OCI-LY7 (cell line): ENCODE measurements at regions not wholly inside any gene's neighbourhood (a gene's known extent, or its start where the extent isn't known, plus 50 kb on each side); places are given as distances from the start of the nearest gene placed in this dataset.

Source experiments
- BruUV-seq: library from RNA; stranded (reverse); fragments of 400-500 nt; replicated peaks from 2 replicates; lab custom pipeline; 2021; lab: Mats Ljungman, UMichigan
- CTCF ChIA-PET: fragments of 300-600 bp; sonication (Branson Sonifier 250); formaldehyde crosslinking; loops from one replicate; lab custom pipeline; 2022; ENCODE audit warnings: antibody characterized with exemption; ENCODE audit not compliant: unreplicated experiment; lab: Charles Lee
- POLR2A ChIA-PET: fragments of 300-600 bp; sonication (Branson Sonifier 250); formaldehyde crosslinking; loops from one replicate; lab custom pipeline; 2022; ENCODE audit warnings: antibody characterized with exemption; lab: Charles Lee
- DNase-seq: peaks from one replicate; pipeline ENCODE4 v3.0.0-alpha.2; 2015; ENCODE audit warnings: low spot score
- H2AFZ ChIP-seq: fragments of 200-600 bp; sonication (generic), shearing (Covaris generic); 2 replicates; pipeline ENCODE4 v1.6.1; 2014; ENCODE audit warnings: mild to moderate bottlenecking, antibody characterized with exemption, low read length, moderate library complexity
- H3K27ac ChIP-seq: fragments of 200-600 bp; sonication (generic); 2 replicates; pipeline ENCODE4 v1.5.1; 2014; ENCODE audit warnings: mixed run types, low read depth, mild to moderate bottlenecking, moderate library complexity, low read length, inconsistent platforms; ENCODE audit not compliant: poor library complexity, severe bottlenecking
- H3K36me3 ChIP-seq: fragments of 200-600 bp; sonication (generic); 2 replicates; pipeline ENCODE4 v1.6.1; 2014; ENCODE audit warnings: mild to moderate bottlenecking, antibody characterized with exemption, low read length, moderate library complexity, mixed read lengths; ENCODE audit not compliant: insufficient read depth
- H3K4me1 ChIP-seq: fragments of 200-600 bp; sonication (generic); 2 replicates; pipeline ENCODE4 v1.5.1; 2014; ENCODE audit warnings: mild to moderate bottlenecking, low read length; ENCODE audit not compliant: insufficient read depth, poor library complexity, severe bottlenecking
- H3K4me2 ChIP-seq: fragments of 200-600 bp; sonication (generic); 2 replicates; pipeline ENCODE4 v1.6.1; 2014; ENCODE audit warnings: mild to moderate bottlenecking, low read length
- H3K4me3 ChIP-seq: fragments of 200-600 bp; sonication (generic); 2 replicates; pipeline ENCODE4 v1.5.1; 2014; ENCODE audit warnings: mild to moderate bottlenecking, low read depth, low read length; ENCODE audit not compliant: poor library complexity, severe bottlenecking
- H3K79me2 ChIP-seq: fragments of 200-600 bp; sonication (generic); 2 replicates; pipeline ENCODE4 v1.6.1; 2016; ENCODE audit warnings: low read depth, mild to moderate bottlenecking, low read length, moderate library complexity, mixed read lengths; ENCODE audit not compliant: insufficient read depth
- H3K9me2 ChIP-seq: fragments of 200-600 bp; sonication (generic); 2 replicates; pipeline ENCODE4 v1.6.1; 2016; ENCODE audit warnings: mild to moderate bottlenecking, low read length, mixed read lengths; ENCODE audit not compliant: insufficient read depth
- H3K9me3 ChIP-seq: fragments of 200-600 bp; sonication (generic); 2 replicates; pipeline ENCODE4 v1.6.1; 2014; ENCODE audit warnings: mild to moderate bottlenecking, mixed run types, low read length, mixed read lengths
- H4K20me1 ChIP-seq: fragments of 200-600 bp; sonication (generic); 2 replicates; pipeline ENCODE4 v1.6.1; 2014; ENCODE audit warnings: mild to moderate bottlenecking, antibody characterized with exemption, low read length, moderate library complexity, mixed read lengths; ENCODE audit not compliant: insufficient read depth
- EZH2phosphoT487 ChIP-seq: fragments of 200-600 bp; sonication (generic); IDR thresholded peaks from 2 replicates; pipeline ENCODE4 v1.6.1; 2018; ENCODE audit warnings: low read depth, borderline replicate concordance, mild to moderate bottlenecking, mixed run types, antibody characterized with exemption, low read length, moderate library complexity, mixed read lengths
- intact Hi-C: fragments of 100-400 bp; cut with micrococcal nuclease; formaldehyde crosslinking; loops from one replicate; pipeline ENCODE4 v1.10.0; 2022; ENCODE audit not compliant: unreplicated experiment
- TF ChIP-seq, protein P1 (sequence below): fragments of 200-600 bp; sonication (generic); conservative IDR thresholded peaks from 2 replicates; pipeline ENCODE4 v1.5.1; 2014; ENCODE audit warnings: mild to moderate bottlenecking, antibody characterized with exemption, low read length, moderate library complexity, mixed read lengths

- intact Hi-C loops: no loop called here
Observed at GRCh38 chr20:48378976-48379675, 448.7 kb downstream of the PREX1 start.

DNA sequence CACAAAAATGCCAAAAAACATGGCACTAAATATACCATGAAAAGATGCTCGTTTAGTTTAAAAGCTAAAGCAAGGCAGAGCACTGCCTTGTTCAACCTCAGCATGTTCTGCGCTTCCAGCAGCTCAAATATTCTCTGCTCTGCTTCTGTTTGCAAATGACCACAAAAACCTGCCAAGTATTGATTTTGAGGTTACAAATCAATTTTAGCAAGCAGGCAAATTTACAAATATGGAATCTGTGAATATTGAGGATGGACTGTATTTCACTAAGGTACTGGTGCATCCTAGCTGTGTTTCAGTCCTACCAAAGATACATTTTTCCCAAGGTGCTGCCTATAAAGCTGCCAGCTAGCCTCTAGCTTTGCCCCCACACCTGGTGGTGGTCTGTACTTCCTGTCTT, 449.9 kb downstream of the PREX1 start:
- CTCF ChIA-PET: interaction anchor here (0.5 kb wide), 1 partner anchor 102 kb away, joined by 4 read pairs; no protein-coding TSS in a partner anchor
- intact Hi-C loops: no loop called here
- no TSS peak for BruUV-seq

More at GRCh38 chr20:48378976-48379675, 448.7 kb downstream of the PREX1 start:
- no peak overlapping the region for H2AFZ ChIP-seq
- DNase-seq: no peak
- no peaks in the 10 kb centered on the region for H3K9me3 ChIP-seq
- H3K79me2 ChIP-seq: no peaks in the 10 kb centered on the region
- no TSS peak for BruUV-seq
- CTCF ChIA-PET: no interaction called here
- POLR2A ChIA-PET: no interaction called here
- H4K20me1 ChIP-seq: no peaks in the 10 kb centered on the region
- no peak for TF ChIP-seq EZH2phosphoT487
- TF ChIP-seq, protein P1, sequence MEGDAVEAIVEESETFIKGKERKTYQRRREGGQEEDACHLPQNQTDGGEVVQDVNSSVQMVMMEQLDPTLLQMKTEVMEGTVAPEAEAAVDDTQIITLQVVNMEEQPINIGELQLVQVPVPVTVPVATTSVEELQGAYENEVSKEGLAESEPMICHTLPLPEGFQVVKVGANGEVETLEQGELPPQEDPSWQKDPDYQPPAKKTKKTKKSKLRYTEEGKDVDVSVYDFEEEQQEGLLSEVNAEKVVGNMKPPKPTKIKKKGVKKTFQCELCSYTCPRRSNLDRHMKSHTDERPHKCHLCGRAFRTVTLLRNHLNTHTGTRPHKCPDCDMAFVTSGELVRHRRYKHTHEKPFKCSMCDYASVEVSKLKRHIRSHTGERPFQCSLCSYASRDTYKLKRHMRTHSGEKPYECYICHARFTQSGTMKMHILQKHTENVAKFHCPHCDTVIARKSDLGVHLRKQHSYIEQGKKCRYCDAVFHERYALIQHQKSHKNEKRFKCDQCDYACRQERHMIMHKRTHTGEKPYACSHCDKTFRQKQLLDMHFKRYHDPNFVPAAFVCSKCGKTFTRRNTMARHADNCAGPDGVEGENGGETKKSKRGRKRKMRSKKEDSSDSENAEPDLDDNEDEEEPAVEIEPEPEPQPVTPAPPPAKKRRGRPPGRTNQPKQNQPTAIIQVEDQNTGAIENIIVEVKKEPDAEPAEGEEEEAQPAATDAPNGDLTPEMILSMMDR: no peak
- no peak overlapping the region for H3K4me2 ChIP-seq
- H3K4me1 ChIP-seq: no peaks in the 10 kb centered on the region
- no peak overlapping the region for H3K4me3 ChIP-seq
- no peaks in the 10 kb centered on the region for H3K9me2 ChIP-seq
- no peak overlapping the region for H3K27ac ChIP-seq
- no peaks in the 10 kb centered on the region for H3K36me3 ChIP-seq

More for the DNA sequence above, 449.9 kb downstream of the PREX1 start:
- DNase-seq: no peak
- no peak overlapping the region for H3K27ac ChIP-seq
- no peaks in the 10 kb centered on the region for H3K79me2 ChIP-seq
- H3K9me2 ChIP-seq: no peaks in the 10 kb centered on the region
- H4K20me1 ChIP-seq: no peaks in the 10 kb centered on the region
- no peaks in the 10 kb centered on the region for H3K9me3 ChIP-seq
- no peak overlapping the region for H2AFZ ChIP-seq
- H3K36me3 ChIP-seq: no peaks in the 10 kb centered on the region
- TF ChIP-seq, protein P1: no peak
- no peak for TF ChIP-seq EZH2phosphoT487
- H3K4me3 ChIP-seq: no peak overlapping the region
- no peak overlapping the region for H3K4me2 ChIP-seq
- no peaks in the 10 kb centered on the region for H3K4me1 ChIP-seq
- POLR2A ChIA-PET: interaction anchor here (0.7 kb wide), 1 partner anchor 64 kb away, joined by 3 read pairs; no protein-coding TSS in a partner anchor
